Activated CD4-positive, alpha-beta T cell treated with anti-CD3 and anti-CD28 coated beads for 48 hours (primary cell): ENCODE measurements at regions not wholly inside any gene's neighbourhood (a gene's known extent, or its start where the extent isn't known, plus 50 kb on each side); places are given as distances from the start of the nearest gene placed in this dataset.

Experiments used
- DNase-seq: peaks from one replicate; pipeline ENCODE4 v3.0.0-alpha.2; 2020

- no peak for DNase-seq
These were observed 53.5 kb upstream of the CHODL start for GRCh38 chr21:18191139-18191538.

- DNase-seq, result no peak
These were observed 66.1 kb upstream of the CHODL start for GRCh38 chr21:18178509-18178908.

- no peak for DNase-seq
These were observed 70.3 kb upstream of the CHODL start for GRCh38 chr21:18174370-18174769.

- DNase-seq, result no peak
These were observed 73.8 kb upstream of the CHODL start for GRCh38 chr21:18170829-18171228.

GRCh38 chr21:18170221-18170620 is 74.4 kb upstream of the CHODL start:
- no peak for DNase-seq

GRCh38 chr21:18168108-18168507 is 76.5 kb upstream of the CHODL start:
- DNase-seq, result no peak

GRCh38 chr21:18164933-18165332 is 79.7 kb upstream of the CHODL start:
- DNase-seq, result no peak

- DNase-seq, result no peak
These were observed 80.2 kb upstream of the CHODL start for GRCh38 chr21:18164483-18164882.

- no peak for DNase-seq
These were observed 80.7 kb upstream of the CHODL start for GRCh38 chr21:18163956-18164355.

- DNase-seq, result no peak
These were observed 82.8 kb upstream of the CHODL start for GRCh38 chr21:18161841-18162240.

- DNase-seq, result no peak
These were observed 87.2 kb upstream of the CHODL start for GRCh38 chr21:18157406-18157805.

- no peak for DNase-seq
These were observed 89.0 kb upstream of the CHODL start for GRCh38 chr21:18155508-18156193.

- DNase-seq, result no peak
These were observed 91.6 kb upstream of the CHODL start for GRCh38 chr21:18153063-18153462.

- DNase-seq, result no peak
These were observed 92.3 kb upstream of the CHODL start for GRCh38 chr21:18152371-18152770.

- no peak for DNase-seq
These were observed 93.6 kb upstream of the CHODL start for GRCh38 chr21:18151046-18151445.

GRCh38 chr21:18148401-18148800 is 96.2 kb upstream of the CHODL start:
- no peak for DNase-seq

GRCh38 chr21:18147678-18148077 is 97.0 kb upstream of the CHODL start:
- no peak for DNase-seq

GRCh38 chr21:18146820-18147219 is 97.8 kb upstream of the CHODL start:
- DNase-seq, result no peak

GRCh38 chr21:18144339-18144738 is 100.3 kb upstream of the CHODL start:
- DNase-seq, result no peak

GRCh38 chr21:18142655-18143054 is 102.0 kb upstream of the CHODL start:
- DNase-seq, result no peak

GRCh38 chr21:18138507-18138906 is 106.1 kb upstream of the CHODL start:
- no peak for DNase-seq

- DNase-seq, result no peak
These were observed 115.1 kb upstream of the CHODL start for GRCh38 chr21:18129526-18129925.

- no peak for DNase-seq
These were observed 126.1 kb upstream of the CHODL start for GRCh38 chr21:18118566-18118965.

GRCh38 chr21:18117176-18117575 is 127.5 kb upstream of the CHODL start:
- no peak for DNase-seq

- no peak for DNase-seq
These were observed 129.8 kb upstream of the CHODL start for GRCh38 chr21:18114810-18115209.

- DNase-seq, result no peak
These were observed 139.8 kb upstream of the CHODL start for GRCh38 chr21:18104802-18105201.
